DOHH2 (cell line): ENCODE measurements at regions not wholly inside any gene's neighbourhood (a gene's known extent, or its start where the extent isn't known, plus 50 kb on each side); places are given as distances from the start of the nearest gene placed in this dataset.

ENCODE experiments used
- H3F3A ChIP-seq: fragments of 200-600 bp; sonication (generic), shearing (Covaris generic); 2 replicates; pipeline ENCODE4 v1.6.0; 2016; ENCODE audit warnings: antibody characterized with exemption, mild to moderate bottlenecking; ENCODE audit not compliant: control insufficient read depth, insufficient read depth
- H3K27ac ChIP-seq: fragments of 200-600 bp; sonication (generic); 2 replicates; pipeline ENCODE4 v1.5.1; 2014; ENCODE audit warnings: low read depth, mild to moderate bottlenecking, low read length, moderate library complexity
- H3K27me3 ChIP-seq: fragments of 200-600 bp; sonication (generic); 2 replicates; pipeline ENCODE4 v1.6.1; 2014; ENCODE audit warnings: mild to moderate bottlenecking, low read length, mixed read lengths; ENCODE audit not compliant: control insufficient read depth
- H3K36me3 ChIP-seq: fragments of 200-600 bp; sonication (generic); 2 replicates; pipeline ENCODE4 v1.6.1; 2014; ENCODE audit warnings: mild to moderate bottlenecking, low read length, moderate library complexity, mixed read lengths; ENCODE audit not compliant: control insufficient read depth
- H3K4me1 ChIP-seq: fragments of 200-600 bp; sonication (generic); 2 replicates; pipeline ENCODE4 v1.6.1; 2014; ENCODE audit warnings: mild to moderate bottlenecking, low read length, mixed read lengths; ENCODE audit not compliant: control insufficient read depth
- H3K4me2 ChIP-seq: fragments of 200-600 bp; sonication (generic); 2 replicates; pipeline ENCODE4 v1.6.0; 2014; ENCODE audit warnings: mild to moderate bottlenecking, low read length, moderate library complexity
- H3K4me3 ChIP-seq: fragments of 200-600 bp; sonication (generic); 2 replicates; pipeline ENCODE4 v1.5.1; 2014; ENCODE audit warnings: mild to moderate bottlenecking, low read length, mixed read lengths
- H3K79me2 ChIP-seq: fragments of 200-600 bp; sonication (generic); 2 replicates; pipeline ENCODE4 v1.6.1; 2014; ENCODE audit warnings: mild to moderate bottlenecking, low read length, mixed read lengths; ENCODE audit not compliant: control insufficient read depth
- H3K9me2 ChIP-seq: fragments of 200-600 bp; sonication (generic); replicated peaks from 2 replicates; pipeline ENCODE4 v1.6.1; 2014; ENCODE audit warnings: mild to moderate bottlenecking, low read length, mixed read lengths; ENCODE audit not compliant: control insufficient read depth
- H3K9me3 ChIP-seq: fragments of 200-600 bp; sonication (generic); 2 replicates; pipeline ENCODE4 v1.6.1; 2014; ENCODE audit warnings: antibody characterized with exemption, low read length, mixed read lengths; ENCODE audit not compliant: control insufficient read depth, insufficient read depth
- H4K20me1 ChIP-seq: fragments of 200-600 bp; sonication (generic); 2 replicates; pipeline ENCODE4 v1.6.0; 2014; ENCODE audit warnings: low read depth, mild to moderate bottlenecking, antibody characterized with exemption, low read length, moderate library complexity; ENCODE audit not compliant: control insufficient read depth, insufficient read depth
- CTCF ChIP-seq: fragments of 200-600 bp; sonication (generic); IDR thresholded peaks from one replicate; pipeline ENCODE4 v1.5.1; 2014; ENCODE audit warnings: antibody characterized with exemption, mild to moderate bottlenecking, low read depth, low read length; ENCODE audit not compliant: poor library complexity, severe bottlenecking
- EZH2phosphoT487 ChIP-seq: fragments of 200-600 bp; sonication (generic); IDR thresholded peaks from 2 replicates; pipeline ENCODE4 v1.6.1; 2017; ENCODE audit warnings: borderline replicate concordance, mild to moderate bottlenecking, antibody characterized with exemption, low read length, moderate library complexity, mixed read lengths

GRCh38 chr13:50450279-50450678 is 393.2 kb downstream of the DLEU7 start:
- no peak for TF ChIP-seq CTCF
- TF ChIP-seq EZH2phosphoT487 = no peak
- no peaks in the 10 kb centered on the region for H3K9me3 ChIP-seq
- no peak overlapping the region for H3K27ac ChIP-seq

DNA sequence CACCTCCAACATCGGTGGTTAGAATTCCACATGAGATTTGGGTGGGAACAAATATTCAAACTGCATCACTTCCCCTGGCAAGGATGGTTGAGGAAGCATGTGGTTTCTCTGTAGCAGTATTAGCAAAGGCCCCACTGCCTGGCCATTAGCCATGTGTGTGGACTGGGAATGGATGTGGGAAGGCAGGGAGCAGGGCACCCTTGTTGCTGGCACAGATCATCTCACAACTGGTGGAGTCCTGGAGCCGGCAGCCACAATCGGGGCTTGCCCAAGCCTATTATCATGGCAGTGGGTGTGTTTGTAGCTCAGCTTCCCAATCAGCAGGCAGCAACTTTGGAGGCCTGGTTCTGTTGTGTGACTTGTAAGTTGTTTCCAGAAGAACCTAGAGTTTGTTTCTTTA is 391.9 kb downstream of the DLEU7 start:
- no peak overlapping the region for H3K27ac ChIP-seq
- no peaks in the 10 kb centered on the region for H3K9me2 ChIP-seq
- no peak overlapping the region for H3K4me3 ChIP-seq
- H3K4me1 ChIP-seq = peaks cover 11% of the 10 kb centered on the region
- no peaks in the 10 kb centered on the region for H3K79me2 ChIP-seq
- no peak overlapping the region for H3K4me2 ChIP-seq
- H3K27me3 ChIP-seq = no peaks in the 10 kb centered on the region
- no peak for TF ChIP-seq EZH2phosphoT487
- H4K20me1 ChIP-seq = no peaks in the 10 kb centered on the region
- no peaks in the 10 kb centered on the region for H3K9me3 ChIP-seq
- no peaks in the 10 kb centered on the region for H3F3A ChIP-seq
- no peaks in the 10 kb centered on the region for H3K36me3 ChIP-seq

More at GRCh38 chr13:50450279-50450678, 393.2 kb downstream of the DLEU7 start:
- H3K4me3 ChIP-seq = no peak overlapping the region
- H3K36me3 ChIP-seq = no peaks in the 10 kb centered on the region
- no peaks in the 10 kb centered on the region for H3K79me2 ChIP-seq
- H3F3A ChIP-seq = no peaks in the 10 kb centered on the region
- no peaks in the 10 kb centered on the region for H3K9me2 ChIP-seq
- H3K4me2 ChIP-seq = no peak overlapping the region
- peaks cover 21% of the 10 kb centered on the region for H3K4me1 ChIP-seq
- H3K27me3 ChIP-seq = no peaks in the 10 kb centered on the region
- no peaks in the 10 kb centered on the region for H4K20me1 ChIP-seq

- TF ChIP-seq CTCF = no peak
- TF ChIP-seq EZH2phosphoT487 = no peak
- Histone ChIP-seq H3K4me1 (peaks cover 12% of the 10 kb centered on the region), H3K27ac (no peak overlapping the region), H3K9me3 (no peaks in the 10 kb centered on the region), H3K27me3 (no peaks in the 10 kb centered on the region), H3K4me2 (no peak overlapping the region), H3K79me2 (no peaks in the 10 kb centered on the region), H3K36me3 (no peaks in the 10 kb centered on the region), H3K4me3 (no peak overlapping the region), H3K9me2 (no peaks in the 10 kb centered on the region), H4K20me1 (no peaks in the 10 kb centered on the region), H3F3A (no peaks in the 10 kb centered on the region)
Measured at GRCh38 chr13:50452028-50452427, 391.5 kb downstream of the DLEU7 start.

GRCh38 chr13:50452756-50453155 is 390.7 kb downstream of the DLEU7 start:
- no peaks in the 10 kb centered on the region for H3K9me3 ChIP-seq
- H3K4me2 ChIP-seq = no peak overlapping the region
- no peak for TF ChIP-seq EZH2phosphoT487
- TF ChIP-seq CTCF = no peak
- no peaks in the 10 kb centered on the region for H4K20me1 ChIP-seq
- H3K36me3 ChIP-seq = no peaks in the 10 kb centered on the region
- no peak overlapping the region for H3K4me3 ChIP-seq
- no peaks in the 10 kb centered on the region for H3K27me3 ChIP-seq
- no peaks in the 10 kb centered on the region for H3K79me2 ChIP-seq
- H3K27ac ChIP-seq = no peak overlapping the region
- H3K9me2 ChIP-seq = no peaks in the 10 kb centered on the region
- H3F3A ChIP-seq = no peaks in the 10 kb centered on the region
- H3K4me1 ChIP-seq = peaks cover 19% of the 10 kb centered on the region
